ENCODE measurements at regions not wholly inside any gene's neighbourhood (a gene's known extent, or its start where the extent isn't known, plus 50 kb on each side); places are given as distances from the start of the nearest gene placed in this dataset.

- TF ChIP-seq CTCF (IDR thresholded peaks at IDR 0.05; ENCODE audit: extremely low read depth in 1 of 2, insufficient read depth in 1 of 2, low read depth in 1 of 2, low read length in 2 of 2): no peak
- TF ChIP-seq FOS (IDR thresholded peaks at IDR 0.05; ENCODE audit: borderline replicate concordance, insufficient read depth, low read length): no peak
- no peak for TF ChIP-seq POLR2AphosphoS5 (IDR thresholded peaks at IDR 0.05; ENCODE audit: insufficient read depth, low read depth, low read length)
- TF ChIP-seq MAX (IDR thresholded peaks at IDR 0.05; ENCODE audit: insufficient read depth, insufficient read length): no peak
- no peak for TF ChIP-seq EZH2 (IDR thresholded peaks at IDR 0.05; ENCODE audit: borderline replicate concordance, low read depth, low read length, severe bottlenecking)
Observed at GRCh38 chr14:105783707-105784106, 257.3 kb downstream of the TMEM121 start.

Measured in endothelial cell of umbilical vein (primary cell).